OCI-LY3 (cell line): ENCODE measurements at regions not wholly inside any gene's neighbourhood (a gene's known extent, or its start where the extent isn't known, plus 50 kb on each side); places are given as distances from the start of the nearest gene placed in this dataset.
"Not testable (repeated sequence)": the region's sequence is repeated elsewhere in the genome, so short reads cannot be mapped to it uniquely, and the experiment has no call there.

Source experiments
- H2AFZ ChIP-seq: fragments of 200-600, 300-600 bp; shearing (Covaris generic); 2 replicates; pipeline ENCODE4 v1.6.0; 2014; ENCODE audit warnings: antibody characterized with exemption, low read depth, low read length
- H3K27ac ChIP-seq: fragments of 200-600, 300-600 bp; sonication (generic); 2 replicates; pipeline ENCODE4 v1.5.1; 2014; ENCODE audit warnings: mild to moderate bottlenecking, low read length, moderate library complexity, mixed read lengths
- H3K27me3 ChIP-seq: fragments of 200-600, 300-600 bp; sonication (generic); 2 replicates; pipeline ENCODE4 v1.6.1; 2014; ENCODE audit warnings: low read depth, low read length, mixed read lengths
- H3K36me3 ChIP-seq: fragments of 200-600, 300-600 bp; sonication (generic); replicated peaks from 2 replicates; pipeline ENCODE3; 2014; ENCODE audit warnings: low read depth, low read length, mixed read lengths
- H3K4me1 ChIP-seq: fragments of 300-600, 200-600 bp; sonication (generic); 2 replicates; pipeline ENCODE4 v1.6.1; 2014; ENCODE audit warnings: low read length, mixed read lengths
- H3K4me2 ChIP-seq: fragments of 200-600, 300-600 bp; sonication (generic); 2 replicates; pipeline ENCODE4 v1.6.1; 2014; ENCODE audit warnings: low read length, mixed read lengths
- H3K4me3 ChIP-seq: fragments of 300-600, 200-600 bp; sonication (generic); 2 replicates; pipeline ENCODE4 v1.5.1; 2014; ENCODE audit warnings: antibody characterized with exemption, mild to moderate bottlenecking, low read length, moderate library complexity
- H3K79me2 ChIP-seq: fragments of 300-600, 200-600 bp; shearing (Covaris generic); 2 replicates; pipeline ENCODE4 v1.6.1; 2014; ENCODE audit warnings: mild to moderate bottlenecking, low read length, mixed read lengths
- H3K9ac ChIP-seq: fragments of 300-600, 200-600 bp; shearing (Covaris generic); 2 replicates; pipeline ENCODE4 v1.6.0; 2014; ENCODE audit warnings: mild to moderate bottlenecking, low read length, moderate library complexity
- H3K9me3 ChIP-seq: fragments of 200-600, 300-600 bp; shearing (Covaris generic); 2 replicates; pipeline ENCODE4 v1.6.1; 2014; ENCODE audit warnings: low read length, mixed read lengths; ENCODE audit not compliant: insufficient read depth
- H4K20me1 ChIP-seq: fragments of 200-600, 300-600 bp; sonication (generic); 2 replicates; pipeline ENCODE4 v1.6.1; 2016; ENCODE audit warnings: low read length, mixed read lengths; ENCODE audit not compliant: insufficient read depth
- EZH2phosphoT487 ChIP-seq: fragments of 200-600 bp; shearing (Covaris generic); IDR thresholded peaks from 2 replicates; pipeline ENCODE4 v1.6.1; 2018; ENCODE audit warnings: antibody characterized with exemption, mixed run types, low read depth
- TF ChIP-seq, protein P1 (sequence below): fragments of 200-600, 300-600 bp; sonication (generic); IDR thresholded peaks from 2 replicates; pipeline ENCODE4 v1.5.1; 2014; ENCODE audit warnings: antibody characterized with exemption, low read length, low read depth

- Histone ChIP-seq H3K79me2 (no peaks in the 10 kb centered on the region), H3K36me3 (no peaks in the 10 kb centered on the region), H3K4me3 (no peak overlapping the region), H3K4me2 (no peak overlapping the region), H3K27me3 (no peaks in the 10 kb centered on the region), H3K27ac (no peak overlapping the region), H3K4me1 (no peaks in the 10 kb centered on the region), H4K20me1 (no peaks in the 10 kb centered on the region), H2AFZ (no peak overlapping the region), H3K9me3 (no peaks in the 10 kb centered on the region), H3K9ac (no peak overlapping the region)
- no peak for TF ChIP-seq EZH2phosphoT487
- TF ChIP-seq, protein P1, sequence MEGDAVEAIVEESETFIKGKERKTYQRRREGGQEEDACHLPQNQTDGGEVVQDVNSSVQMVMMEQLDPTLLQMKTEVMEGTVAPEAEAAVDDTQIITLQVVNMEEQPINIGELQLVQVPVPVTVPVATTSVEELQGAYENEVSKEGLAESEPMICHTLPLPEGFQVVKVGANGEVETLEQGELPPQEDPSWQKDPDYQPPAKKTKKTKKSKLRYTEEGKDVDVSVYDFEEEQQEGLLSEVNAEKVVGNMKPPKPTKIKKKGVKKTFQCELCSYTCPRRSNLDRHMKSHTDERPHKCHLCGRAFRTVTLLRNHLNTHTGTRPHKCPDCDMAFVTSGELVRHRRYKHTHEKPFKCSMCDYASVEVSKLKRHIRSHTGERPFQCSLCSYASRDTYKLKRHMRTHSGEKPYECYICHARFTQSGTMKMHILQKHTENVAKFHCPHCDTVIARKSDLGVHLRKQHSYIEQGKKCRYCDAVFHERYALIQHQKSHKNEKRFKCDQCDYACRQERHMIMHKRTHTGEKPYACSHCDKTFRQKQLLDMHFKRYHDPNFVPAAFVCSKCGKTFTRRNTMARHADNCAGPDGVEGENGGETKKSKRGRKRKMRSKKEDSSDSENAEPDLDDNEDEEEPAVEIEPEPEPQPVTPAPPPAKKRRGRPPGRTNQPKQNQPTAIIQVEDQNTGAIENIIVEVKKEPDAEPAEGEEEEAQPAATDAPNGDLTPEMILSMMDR = no peak
These were observed 495.9 kb upstream of the POT1 start for GRCh38 chr7:125425506-125425905.

- no peaks in the 10 kb centered on the region for H3K27me3 ChIP-seq
- TF ChIP-seq, protein P1 = no peak
- no peak for TF ChIP-seq EZH2phosphoT487
These were observed 495.1 kb upstream of the POT1 start for GRCh38 chr7:125424721-125425120.

DNA sequence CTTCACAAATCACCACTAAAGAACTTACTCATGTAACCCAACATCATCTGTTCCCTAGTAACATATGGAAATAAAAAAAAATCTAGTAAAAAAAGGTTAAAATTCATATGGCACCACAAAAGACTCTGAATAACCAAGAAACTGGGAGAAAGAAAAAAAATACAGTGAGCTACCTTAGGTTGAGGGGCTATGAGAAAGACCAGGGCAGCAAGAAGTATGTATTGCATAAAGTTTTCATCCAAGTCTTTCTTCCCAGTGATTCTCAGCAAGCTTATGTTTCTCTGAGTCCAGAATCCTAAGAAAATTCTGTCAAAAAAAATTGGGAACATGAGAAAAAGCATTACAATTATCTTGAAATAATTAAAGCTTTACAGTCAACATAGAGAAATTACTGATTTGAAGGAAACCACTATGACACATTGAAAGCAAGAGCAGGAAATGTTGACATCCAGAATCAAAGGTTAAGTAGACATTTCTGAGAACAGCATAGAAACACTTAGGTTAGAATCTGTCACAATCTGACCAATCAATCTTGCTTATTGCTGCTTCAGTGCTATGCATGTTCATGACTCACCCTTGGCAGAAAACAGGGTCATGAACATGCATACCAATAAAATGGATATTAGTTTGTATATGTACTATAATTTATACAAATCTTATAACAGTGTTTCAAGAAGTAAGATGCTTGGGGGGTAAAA, 494.0 kb upstream of the POT1 start:
- Histone ChIP-seq H4K20me1 (no peaks in the 10 kb centered on the region), H3K4me1 (no peaks in the 10 kb centered on the region), H2AFZ (no peak overlapping the region), H3K36me3 (no peaks in the 10 kb centered on the region), H3K27ac (no peak overlapping the region), H3K9me3 (no peaks in the 10 kb centered on the region), H3K9ac (no peak overlapping the region), H3K79me2 (no peaks in the 10 kb centered on the region), H3K4me2 (no peak overlapping the region), H3K4me3 (no peak overlapping the region), H3K27me3 (no peaks in the 10 kb centered on the region)
- TF ChIP-seq EZH2phosphoT487 = no peak
- TF ChIP-seq, protein P1 = no peak

More at GRCh38 chr7:125424721-125425120, 495.1 kb upstream of the POT1 start:
- no peaks in the 10 kb centered on the region for H3K79me2 ChIP-seq
- H3K4me1 ChIP-seq = no peaks in the 10 kb centered on the region
- H3K9me3 ChIP-seq = no peaks in the 10 kb centered on the region
- no peak overlapping the region for H3K27ac ChIP-seq
- no peak overlapping the region for H3K4me3 ChIP-seq
- H2AFZ ChIP-seq = no peak overlapping the region
- H3K36me3 ChIP-seq = no peaks in the 10 kb centered on the region
- H3K4me2 ChIP-seq = no peak overlapping the region
- H3K9ac ChIP-seq = no peak overlapping the region
- H4K20me1 ChIP-seq = no peaks in the 10 kb centered on the region

- not testable (repeated sequence) for H3K4me3 ChIP-seq, H3K27ac ChIP-seq, H3K4me2 ChIP-seq, H3K9me3 ChIP-seq, H3K79me2 ChIP-seq, H2AFZ ChIP-seq, H3K27me3 ChIP-seq, H3K4me1 ChIP-seq, H3K36me3 ChIP-seq, H4K20me1 ChIP-seq, H3K9ac ChIP-seq
These were observed 491.8 kb upstream of the POT1 start for GRCh38 chr7:125421407-125421806.
